LNCAP (cell line): ENCODE measurements at regions not wholly inside any gene's neighbourhood (a gene's known extent, or its start where the extent isn't known, plus 50 kb on each side); places are given as distances from the start of the nearest gene placed in this dataset.

Source experiments
- TF ChIP-seq, protein P1 (sequence below): fragments of 450-650 bp; IDR thresholded peaks from 2 replicates; pipeline ENCODE4 v1.5.1; 2017; ENCODE audit warnings: mild to moderate bottlenecking

- TF ChIP-seq, protein P1, sequence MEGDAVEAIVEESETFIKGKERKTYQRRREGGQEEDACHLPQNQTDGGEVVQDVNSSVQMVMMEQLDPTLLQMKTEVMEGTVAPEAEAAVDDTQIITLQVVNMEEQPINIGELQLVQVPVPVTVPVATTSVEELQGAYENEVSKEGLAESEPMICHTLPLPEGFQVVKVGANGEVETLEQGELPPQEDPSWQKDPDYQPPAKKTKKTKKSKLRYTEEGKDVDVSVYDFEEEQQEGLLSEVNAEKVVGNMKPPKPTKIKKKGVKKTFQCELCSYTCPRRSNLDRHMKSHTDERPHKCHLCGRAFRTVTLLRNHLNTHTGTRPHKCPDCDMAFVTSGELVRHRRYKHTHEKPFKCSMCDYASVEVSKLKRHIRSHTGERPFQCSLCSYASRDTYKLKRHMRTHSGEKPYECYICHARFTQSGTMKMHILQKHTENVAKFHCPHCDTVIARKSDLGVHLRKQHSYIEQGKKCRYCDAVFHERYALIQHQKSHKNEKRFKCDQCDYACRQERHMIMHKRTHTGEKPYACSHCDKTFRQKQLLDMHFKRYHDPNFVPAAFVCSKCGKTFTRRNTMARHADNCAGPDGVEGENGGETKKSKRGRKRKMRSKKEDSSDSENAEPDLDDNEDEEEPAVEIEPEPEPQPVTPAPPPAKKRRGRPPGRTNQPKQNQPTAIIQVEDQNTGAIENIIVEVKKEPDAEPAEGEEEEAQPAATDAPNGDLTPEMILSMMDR, result no peak
Measured at GRCh38 chr17:45573924-45574770, 83.6 kb upstream of the PLEKHM1 start.

DNA sequence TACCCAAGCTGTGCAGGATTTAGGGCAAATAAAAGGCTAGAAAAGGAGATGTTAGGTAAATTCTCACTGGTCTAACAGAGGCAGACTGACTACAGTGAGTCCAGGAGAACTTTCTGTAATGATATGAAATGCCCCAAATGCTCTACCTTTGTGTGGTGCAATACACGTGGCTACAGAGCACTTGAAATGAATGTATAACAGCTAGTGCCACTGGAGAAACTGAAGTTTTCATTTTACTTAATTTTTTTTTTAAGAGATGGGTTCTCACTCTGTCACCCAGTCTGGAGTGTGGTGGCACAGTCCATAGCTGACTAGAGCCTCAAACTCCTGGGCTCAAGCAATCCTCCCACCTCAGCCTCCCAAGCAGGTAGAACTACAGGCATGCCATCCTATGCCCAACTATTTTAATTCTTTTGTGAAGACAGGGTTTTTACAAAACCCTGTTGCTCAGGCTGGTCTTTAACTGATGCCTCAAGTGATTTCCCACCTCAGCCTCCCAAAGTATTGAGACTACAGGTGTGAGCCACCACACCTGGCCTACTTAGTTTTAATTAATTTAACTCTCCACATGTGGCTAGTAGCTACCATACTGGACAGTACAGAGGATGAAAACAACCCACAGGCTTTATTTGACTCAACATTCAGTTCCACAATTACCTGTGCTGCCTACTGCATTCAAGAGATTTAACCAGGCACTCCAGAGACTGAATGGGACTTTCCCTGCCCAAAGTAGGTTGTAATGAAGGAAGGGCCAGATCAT, 84.8 kb upstream of the PLEKHM1 start:
- TF ChIP-seq, protein P1, result no peak

GRCh38 chr17:45577571-45578279, 87.2 kb upstream of the PLEKHM1 start:
- TF ChIP-seq, protein P1, result no peak

- TF ChIP-seq, protein P1, result no peak
Measured at GRCh38 chr17:45578516-45579455, 88.3 kb upstream of the PLEKHM1 start.

GRCh38 chr17:45579529-45580495, 89.3 kb upstream of the PLEKHM1 start:
- TF ChIP-seq, protein P1, result no peak

DNA sequence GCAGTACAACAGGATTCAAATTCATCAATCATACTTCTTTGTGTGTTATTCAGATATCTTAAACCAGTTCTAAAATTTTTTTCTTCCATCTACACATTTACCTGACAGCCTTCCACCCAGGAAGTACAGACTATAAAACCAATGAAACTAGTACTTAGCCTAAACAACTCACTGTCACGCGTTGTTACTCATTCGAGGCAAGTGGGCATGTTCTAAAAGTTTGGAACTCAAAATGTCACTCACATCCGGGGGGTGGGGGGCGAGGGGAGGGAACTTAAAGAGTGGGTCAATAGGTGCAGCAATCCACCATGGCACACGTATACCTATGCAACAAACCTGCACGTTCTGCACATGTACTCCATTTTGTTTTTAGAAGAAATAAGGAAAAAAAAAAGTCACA, 90.4 kb upstream of the PLEKHM1 start:
- TF ChIP-seq, protein P1, result no peak
